ENCODE measurements at regions not wholly inside any gene's neighbourhood (a gene's known extent, or its start where the extent isn't known, plus 50 kb on each side); places are given as distances from the start of the nearest gene placed in this dataset.
"Not testable (repeated sequence)": the region's sequence is repeated elsewhere in the genome, so short reads cannot be mapped to it uniquely, and the experiment has no call there.

DNA sequence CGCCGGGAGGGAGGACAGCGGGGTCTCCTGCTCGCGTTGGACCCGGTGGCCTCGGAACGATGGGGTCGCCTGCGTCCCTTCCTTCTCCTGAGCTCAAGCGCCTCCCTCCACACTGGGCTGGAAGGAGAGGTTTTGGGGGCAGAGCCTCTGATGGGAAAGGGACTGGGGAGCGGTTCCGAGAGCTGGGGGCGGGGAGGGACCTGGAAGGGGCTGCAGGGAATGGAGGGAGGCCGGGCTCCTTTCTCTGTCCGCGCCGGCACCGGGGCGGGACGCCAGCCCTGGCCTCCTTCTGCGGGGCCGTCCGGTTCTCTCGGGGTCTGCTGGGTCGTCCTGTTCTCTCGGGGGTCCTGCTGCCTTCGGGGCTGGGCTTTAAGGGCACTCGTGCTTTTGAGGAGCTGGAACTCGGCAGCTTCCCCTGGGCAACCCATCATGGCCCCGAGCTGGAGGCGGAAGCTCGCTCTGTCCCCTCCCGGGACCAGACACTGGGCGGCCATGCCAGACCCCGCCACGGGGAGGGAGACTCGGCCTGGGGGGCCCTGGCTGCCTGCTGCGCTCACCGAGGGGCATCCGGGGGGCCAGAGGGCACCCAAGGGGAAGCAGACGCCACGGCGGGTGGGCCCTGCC, 3956.7 kb upstream of the TPTE start:
- TF ChIP-seq, protein P1, sequence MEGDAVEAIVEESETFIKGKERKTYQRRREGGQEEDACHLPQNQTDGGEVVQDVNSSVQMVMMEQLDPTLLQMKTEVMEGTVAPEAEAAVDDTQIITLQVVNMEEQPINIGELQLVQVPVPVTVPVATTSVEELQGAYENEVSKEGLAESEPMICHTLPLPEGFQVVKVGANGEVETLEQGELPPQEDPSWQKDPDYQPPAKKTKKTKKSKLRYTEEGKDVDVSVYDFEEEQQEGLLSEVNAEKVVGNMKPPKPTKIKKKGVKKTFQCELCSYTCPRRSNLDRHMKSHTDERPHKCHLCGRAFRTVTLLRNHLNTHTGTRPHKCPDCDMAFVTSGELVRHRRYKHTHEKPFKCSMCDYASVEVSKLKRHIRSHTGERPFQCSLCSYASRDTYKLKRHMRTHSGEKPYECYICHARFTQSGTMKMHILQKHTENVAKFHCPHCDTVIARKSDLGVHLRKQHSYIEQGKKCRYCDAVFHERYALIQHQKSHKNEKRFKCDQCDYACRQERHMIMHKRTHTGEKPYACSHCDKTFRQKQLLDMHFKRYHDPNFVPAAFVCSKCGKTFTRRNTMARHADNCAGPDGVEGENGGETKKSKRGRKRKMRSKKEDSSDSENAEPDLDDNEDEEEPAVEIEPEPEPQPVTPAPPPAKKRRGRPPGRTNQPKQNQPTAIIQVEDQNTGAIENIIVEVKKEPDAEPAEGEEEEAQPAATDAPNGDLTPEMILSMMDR (IDR thresholded peaks at IDR 0.05), result not testable (repeated sequence)
- TF ChIP-seq POLR2A (IDR thresholded peaks at IDR 0.05), result not testable (repeated sequence)
